Stimulated activated CD4-positive, alpha-beta T cell treated with anti-CD3 and anti-CD28 coated beads, TNF-alpha, amount 100 ng/mL, for 24 hours (primary cell): ENCODE measurements at regions not wholly inside any gene's neighbourhood (a gene's known extent, or its start where the extent isn't known, plus 50 kb on each side); places are given as distances from the start of the nearest gene placed in this dataset.

Experiments used
- DNase-seq, 3 experiments: peaks; one replicate each; pipeline ENCODE4 v3.0.0-alpha.2; 2020; ENCODE audit warnings: low read depth in 3 of 3

DNA sequence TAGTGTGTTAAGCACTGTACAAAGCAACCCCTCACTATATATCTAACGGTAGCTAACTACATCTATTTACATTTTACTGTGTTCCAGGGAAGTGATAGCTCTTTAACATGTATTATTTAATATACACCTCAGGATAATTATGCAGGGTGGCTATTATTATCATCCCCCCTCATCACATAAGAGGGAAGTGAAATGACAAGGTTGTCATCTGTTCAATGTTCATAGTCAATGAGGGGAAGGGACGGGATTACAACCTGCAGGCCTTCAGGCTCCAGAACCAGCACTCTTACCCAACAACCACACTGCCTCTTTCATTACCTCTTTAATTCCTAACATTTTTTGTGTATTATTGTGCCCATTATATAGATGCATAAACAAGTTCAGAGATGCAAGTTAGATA is 238.7 kb upstream of the ANO3 start:
- no peak for DNase-seq

DNA sequence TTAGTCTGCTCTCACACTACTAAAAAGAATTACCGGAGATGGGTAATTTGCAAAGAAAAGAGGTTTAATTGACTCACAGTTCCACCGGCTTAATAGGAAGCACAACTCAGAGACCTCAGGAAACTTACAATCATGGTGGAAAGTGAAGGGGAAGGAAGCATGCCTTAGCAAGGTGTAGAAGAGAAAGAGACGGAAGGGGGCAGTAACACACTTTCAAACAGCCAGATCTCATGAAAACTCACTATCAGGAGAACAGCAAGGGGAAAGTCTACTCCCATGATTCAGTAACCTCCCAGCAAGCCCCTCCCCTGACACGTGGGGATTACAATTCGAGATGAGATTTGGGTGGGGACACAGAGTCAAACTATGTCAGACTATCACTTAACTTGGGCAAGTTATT is 236.6 kb upstream of the ANO3 start:
- no peak for DNase-seq

DNA sequence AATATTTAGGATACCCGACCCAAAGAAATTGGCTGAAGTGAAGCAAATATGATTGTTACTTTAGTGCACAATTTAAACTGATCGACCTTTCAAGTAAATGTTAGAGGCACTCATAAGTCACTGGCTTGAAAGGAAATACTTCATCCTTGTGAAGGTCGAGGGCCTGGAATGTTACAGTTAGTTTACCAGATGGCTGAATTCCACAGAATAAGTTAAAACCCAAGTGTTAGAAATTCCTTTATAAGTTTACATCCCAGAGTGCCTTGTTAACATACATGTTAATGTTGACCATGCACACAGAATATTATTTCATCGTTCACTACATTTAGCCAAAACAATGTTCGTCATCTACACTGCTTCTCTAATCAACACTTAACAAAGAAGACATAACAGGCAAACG is 235.5 kb upstream of the ANO3 start:
- no peak for DNase-seq

DNA sequence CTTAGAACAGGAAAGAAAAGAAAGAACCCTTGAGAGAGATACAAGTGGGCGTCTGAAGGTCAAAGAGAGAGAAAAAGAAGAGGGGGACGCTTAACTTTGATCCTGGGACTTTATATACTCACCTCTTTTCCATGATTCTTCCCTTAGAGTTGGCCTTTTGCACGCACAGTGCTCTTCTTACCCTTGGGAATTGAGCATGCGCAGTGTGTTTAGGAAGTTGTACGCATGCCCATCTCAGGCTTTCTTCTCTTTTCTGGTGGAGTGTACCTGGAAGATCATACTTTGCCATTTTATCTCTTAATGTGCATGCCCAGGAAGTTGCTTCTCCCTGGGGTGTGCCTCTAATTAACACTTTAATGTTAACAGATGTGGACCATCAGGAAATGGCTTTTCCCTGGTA is 229.6 kb upstream of the ANO3 start:
- DNase-seq, result no peak

DNA sequence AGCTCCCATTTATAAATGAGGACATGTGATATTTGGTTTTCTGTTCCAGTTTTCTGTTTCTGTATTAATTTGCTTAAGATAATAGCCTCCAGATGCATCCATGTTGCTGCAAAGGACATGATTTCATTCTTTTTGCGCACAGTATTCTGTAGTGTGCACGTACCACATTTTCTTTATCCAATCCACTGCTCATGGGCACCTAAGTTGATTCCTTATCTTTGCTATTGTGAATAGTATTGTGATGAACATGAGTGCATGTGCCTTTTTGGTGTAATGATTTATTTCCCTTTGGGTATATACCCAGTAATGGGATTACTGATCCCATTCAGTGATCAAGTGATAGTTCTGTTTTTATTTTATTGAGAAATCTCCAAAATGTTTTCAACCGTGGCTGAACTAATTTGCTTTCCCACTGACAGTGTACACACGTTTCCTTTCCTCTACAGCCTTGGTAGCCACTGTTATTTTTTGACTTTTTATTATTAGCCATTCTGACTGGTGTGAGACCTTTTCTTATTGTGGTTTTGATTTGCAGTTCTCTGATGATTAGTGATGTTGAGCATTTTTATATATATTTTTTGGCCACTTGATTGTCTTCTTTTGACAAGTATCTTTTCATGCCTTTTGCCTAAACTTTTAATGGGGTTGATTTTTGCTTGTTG is 226.0 kb upstream of the ANO3 start:
- no peak for DNase-seq

DNA sequence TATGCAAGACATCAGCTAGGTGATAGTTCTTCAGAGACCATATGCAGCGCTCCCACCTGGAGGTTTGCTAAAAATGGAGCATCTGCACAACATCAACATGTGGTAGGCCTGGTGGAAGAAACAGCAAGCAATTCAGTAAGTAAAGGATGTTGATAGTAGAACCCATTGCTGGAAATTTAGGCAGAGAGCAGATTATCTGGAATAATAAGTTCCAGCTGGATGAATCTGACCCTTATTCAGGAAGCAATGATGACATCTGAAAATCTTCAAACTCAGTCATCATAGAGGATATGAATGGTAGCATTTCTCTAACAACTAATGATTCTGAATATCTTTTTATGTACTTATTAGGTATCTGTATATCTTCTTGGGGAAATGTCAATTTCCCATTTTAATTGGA is 225.2 kb upstream of the ANO3 start:
- no peak for DNase-seq

DNA sequence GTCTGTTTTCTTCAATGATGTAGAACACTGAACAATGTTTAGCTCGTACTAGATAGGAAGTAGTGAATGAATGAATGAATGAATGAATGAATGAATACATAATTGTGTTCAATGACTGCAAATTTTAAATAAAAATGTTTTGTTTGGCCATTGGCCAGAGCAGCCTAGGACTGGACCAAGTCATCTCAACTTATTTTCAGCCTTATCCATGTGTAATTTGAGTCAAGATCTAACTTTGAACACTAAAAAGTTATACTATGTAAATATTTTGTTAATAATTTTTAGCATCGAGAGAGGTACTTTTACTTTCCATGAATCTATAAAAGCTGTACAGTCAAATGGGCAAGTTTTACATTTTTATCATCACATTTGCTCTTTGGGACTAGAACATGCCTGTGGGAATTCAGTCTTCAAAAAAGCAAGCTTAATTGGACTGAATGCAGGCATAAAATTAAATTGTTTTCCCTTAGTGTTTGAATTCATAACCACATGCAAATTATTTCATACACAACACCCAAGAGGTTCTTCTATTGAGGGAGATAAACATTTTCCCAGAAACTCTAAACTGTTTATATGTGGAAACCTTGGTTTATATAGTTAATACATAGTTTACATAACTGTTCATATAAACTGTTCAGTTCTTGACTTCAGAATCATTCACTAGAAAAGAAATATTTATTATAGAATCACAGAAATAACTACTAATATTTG is 222.1 kb upstream of the ANO3 start:
- DNase-seq, result no peak

DNA sequence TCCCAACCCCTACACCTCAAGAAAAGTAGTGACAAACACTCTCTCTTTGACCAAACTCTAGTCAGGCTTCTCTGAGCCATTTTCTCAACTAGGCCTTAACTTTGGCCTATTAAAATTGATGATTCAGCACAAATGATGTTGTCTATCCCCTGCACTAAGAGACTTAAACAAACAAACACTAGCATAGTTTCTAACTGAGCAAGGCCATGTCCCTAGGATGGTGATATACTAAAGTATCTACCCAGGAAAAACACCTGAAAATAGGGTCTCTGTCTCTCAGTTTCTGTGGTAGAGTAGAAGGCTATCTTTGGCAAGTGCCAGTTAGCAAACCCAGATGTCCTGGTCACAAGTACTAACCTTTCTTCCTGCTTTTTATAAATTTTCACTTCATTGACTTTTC is 219.7 kb upstream of the ANO3 start:
- no peak for DNase-seq

DNA sequence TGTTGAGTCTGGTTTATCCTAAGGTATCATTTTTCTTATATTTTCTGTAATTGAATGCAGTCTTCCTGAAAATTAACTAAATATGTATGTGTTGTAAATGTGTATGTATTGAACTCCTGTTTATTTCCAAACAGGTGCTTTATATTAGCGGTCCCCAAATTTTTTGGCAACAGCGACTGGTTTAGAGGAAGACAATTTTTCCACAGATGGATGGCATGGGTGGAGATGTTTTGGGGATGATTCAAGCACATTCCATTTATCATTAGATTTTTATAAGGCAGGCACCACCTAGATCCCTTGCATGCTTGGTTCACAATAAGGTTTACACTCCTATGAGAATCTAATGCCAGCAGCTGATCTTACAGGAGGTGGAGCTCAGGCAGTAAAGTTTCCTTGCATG is 210.5 kb upstream of the ANO3 start:
- DNase-seq, result no peak

DNA sequence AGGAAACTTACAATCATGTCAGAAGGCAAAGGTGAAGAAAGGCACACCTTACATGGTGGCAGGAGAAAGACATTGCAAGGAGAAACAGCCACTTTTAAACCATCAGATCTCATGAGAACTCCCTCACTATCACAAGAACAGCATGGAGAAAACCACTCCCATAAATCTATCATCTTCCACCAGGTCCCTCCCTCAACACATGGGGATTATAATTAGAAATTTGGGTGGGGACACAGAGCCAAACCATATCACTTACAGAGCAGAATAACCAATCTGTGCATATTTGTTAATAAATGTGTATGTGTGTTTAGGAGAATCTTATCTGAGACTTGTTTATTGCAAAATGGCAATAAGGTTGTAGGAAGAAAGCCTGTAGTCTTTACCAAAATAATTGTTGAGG is 205.2 kb upstream of the ANO3 start:
- no peak for DNase-seq

DNA sequence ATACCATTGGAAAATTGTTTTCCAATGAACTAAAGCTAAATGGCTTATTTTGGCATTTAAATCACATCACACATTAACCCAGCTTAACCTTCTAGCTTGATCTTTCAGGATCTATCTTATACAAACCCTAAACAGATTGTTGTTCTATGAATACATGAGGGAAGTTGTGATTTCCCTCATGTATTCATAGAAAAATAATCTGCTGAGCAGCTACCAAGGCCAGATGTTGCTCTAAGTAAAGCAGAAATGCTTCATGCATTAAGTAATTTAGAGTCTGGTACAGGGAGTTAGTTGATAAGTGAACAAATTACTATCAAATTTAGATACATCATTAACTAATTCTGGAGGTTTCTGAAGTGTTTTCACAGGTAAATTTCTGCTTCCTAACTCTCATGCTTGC is 204.6 kb upstream of the ANO3 start:
- no peak for DNase-seq

DNA sequence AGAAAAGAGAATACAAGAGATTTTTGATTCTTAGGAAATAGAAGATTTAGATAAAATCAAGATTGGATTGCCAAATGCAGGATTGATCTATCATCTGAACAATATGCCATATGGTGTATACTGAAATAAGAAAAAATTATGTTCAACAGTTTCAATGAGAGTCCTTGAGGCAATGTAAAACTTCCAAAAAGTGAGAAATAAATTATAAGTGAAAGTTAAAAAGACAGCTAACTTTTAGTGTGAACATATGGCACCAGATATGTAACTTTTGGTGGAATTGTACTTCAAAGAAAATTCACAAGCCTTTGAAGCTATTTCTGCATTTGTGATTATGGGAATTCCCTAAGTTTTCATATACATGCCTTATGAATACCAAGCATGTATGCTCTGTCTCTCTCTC is 200.5 kb upstream of the ANO3 start:
- no peak for DNase-seq

DNA sequence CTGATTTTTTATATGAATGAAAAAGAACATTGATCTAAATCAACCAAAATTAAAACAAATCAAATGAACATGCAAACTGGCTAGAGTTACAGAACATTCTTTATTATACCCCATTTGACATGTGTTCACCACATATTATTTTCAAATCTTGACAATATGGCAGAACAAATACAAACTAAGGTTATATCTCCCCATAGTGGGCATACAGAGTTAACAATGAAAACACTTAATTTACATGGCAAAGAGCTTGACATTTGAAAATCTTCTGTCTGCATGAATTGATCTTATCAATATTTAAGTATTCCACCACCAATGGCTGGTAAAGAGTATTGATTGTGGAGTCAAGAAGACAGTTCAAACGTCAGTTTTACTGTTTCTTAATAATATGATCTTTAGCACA is 197.9 kb upstream of the ANO3 start:
- DNase-seq, result no peak

DNA sequence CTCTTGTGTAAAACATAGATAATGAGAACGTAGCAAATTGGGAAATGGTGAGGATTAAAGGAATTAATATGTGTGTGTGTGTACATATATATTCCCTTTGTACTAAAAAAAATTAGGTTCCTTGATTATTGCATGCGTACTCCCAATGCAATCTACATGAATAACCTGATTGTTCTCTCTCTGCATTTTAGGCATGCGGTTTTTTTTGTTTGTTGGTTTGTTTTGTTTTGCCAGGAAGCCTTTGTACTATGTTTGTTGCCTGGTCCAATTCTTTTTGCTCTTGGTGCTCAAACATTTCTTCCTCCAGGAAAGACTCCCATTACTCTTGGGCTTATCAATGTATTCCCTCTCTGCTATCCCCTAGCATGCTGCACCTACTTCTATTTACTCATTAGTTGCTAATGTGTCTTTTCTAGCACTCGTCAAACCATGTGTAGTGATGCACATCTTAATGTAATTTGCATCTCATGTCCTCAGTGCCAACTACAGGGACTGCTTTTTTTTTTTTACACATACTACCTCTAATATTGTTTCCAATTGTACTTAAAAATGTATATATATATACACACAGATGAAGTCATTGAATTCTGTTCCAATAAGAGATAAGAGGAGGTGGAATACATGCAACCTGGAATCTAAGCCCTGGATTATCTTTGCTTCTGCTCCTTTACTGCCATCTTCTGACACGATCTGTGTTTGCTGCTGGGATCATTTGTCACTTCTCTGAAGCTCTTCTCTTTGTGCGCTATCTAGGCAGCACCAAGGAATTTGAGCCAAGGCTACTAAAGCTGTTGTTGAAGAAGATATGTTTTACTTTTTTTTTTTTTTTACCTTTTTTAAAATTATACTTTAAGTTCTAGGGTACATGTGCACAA is 197.2 kb upstream of the ANO3 start:
- no peak for DNase-seq

DNA sequence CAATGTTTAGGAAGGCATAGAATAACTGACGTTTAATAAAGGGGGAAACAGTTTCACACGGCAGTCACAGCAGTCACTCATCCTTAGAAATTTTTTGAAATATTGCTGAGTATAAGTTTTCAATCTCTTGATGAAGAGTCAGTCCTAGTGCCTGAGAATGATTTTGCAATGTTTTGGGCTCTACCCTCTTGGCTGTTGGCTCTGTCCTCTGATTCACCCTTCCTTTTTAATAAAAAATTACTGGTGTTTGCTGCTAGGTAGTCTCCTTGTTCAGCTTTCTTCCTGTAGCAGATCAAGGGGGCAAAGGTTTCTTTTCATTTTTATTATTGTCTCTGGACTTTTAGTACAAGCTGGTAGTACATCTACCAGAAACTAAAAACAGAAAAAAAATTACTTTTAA is 194.3 kb upstream of the ANO3 start:
- no peak for DNase-seq

DNA sequence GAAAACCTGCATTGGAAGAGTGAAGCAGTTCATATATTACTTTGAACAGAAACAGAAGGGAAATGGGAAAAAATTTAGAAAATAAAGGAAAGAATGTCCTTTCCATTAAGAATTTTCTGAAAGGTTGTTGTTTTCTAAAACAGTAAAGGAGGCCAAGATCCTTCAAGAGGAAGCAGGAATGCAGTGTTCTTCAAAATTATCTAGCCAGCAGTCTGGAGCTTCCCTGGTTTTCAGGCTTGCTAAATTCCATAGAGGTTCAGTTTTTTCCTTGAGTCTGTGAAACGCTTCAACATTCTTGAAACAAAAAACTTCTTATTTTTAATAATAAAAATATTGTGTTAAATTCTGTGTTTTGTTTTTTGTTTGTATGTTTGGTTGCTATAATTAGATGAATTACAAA is 189.0 kb upstream of the ANO3 start:
- DNase-seq, result no peak

DNA sequence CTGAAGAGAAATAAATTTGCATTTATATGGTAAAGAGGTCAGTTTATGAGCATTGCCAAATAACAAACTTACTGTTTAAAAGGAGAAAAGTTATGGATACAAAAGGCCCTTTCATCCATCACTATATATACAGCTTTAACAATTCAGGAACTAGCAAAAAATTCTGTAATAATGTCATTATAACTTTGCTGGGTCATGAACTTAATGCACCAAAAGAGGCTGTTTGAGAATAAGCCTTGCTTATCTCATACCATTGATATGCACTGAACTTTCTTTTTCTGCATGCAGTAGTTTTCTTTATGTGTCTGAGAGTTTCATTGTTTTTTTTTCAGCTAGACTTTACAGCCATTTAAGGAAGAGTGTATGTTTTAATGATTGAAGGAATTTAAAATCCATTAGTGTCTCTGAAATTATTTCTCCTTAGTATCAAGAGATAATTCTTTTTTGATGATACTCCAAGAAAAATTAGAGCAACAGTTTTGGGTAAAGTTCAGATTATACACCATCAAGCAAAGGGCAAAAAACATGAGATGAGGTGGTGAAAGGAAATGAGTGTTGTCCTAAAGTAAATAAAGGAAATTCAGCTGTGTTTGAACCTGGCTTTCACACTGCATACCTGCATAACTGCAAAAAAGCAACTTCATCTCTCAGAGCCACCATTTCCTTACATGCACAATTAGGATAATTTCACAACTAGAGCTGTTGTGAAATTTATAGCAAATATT is 188.2 kb upstream of the ANO3 start:
- DNase-seq, result no peak

DNA sequence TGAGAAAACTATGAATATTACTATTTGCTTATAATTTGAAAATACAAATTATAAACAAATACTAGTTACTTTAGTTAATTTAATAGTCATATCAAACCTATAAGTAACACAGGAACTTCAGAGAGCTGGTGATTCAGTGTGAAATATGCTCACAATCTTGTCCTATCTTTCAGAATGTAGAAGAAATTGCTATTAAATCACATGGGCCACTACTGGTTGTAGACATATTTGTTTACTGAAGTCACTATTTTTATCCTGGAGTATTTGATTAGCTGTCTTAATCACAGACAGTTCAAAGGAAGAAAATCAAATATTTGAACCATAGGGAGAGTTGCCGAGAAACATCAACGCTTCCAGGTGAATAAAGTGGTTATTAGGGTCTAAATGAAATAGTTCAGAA is 187.6 kb upstream of the ANO3 start:
- DNase-seq, result no peak

DNA sequence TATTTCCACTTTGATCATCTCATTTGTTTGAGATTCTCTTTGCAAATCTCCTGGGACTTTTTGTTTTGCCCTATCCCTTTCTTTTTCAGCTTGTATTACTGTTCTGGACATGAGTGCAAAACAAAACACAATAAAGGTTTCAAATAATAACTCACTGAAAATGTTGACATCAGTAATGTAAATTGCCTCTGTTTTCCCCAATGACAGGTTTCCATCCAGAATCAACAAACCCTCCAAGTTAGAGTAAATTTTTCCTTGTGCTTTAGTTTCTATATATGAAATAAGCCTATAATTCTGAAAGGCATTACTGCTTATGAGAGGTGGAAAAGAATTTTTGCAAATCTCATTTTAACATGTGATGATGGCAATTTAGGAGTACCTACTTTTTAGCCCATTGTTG is 187.0 kb upstream of the ANO3 start:
- no peak for DNase-seq

DNA sequence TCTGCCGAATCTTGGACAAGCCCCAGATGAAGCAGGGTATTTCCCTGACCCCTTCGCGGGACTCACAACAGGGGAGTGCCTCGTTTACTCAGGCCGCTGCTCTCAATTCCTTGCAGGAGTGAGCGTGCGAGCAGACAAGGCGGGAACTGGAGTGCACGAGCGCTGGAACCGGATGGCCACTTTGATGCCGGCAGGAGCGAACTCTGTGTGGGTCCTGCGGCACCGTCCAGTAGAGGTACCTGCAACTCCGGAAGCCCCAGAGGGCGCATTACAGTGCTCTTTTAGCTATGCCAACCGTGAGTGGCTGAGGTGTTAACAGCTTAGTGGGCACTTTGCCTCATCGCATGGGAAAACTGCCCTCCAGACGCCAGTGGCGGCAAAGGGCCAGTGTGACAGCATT is 182.3 kb upstream of the ANO3 start:
- no peak for DNase-seq

DNA sequence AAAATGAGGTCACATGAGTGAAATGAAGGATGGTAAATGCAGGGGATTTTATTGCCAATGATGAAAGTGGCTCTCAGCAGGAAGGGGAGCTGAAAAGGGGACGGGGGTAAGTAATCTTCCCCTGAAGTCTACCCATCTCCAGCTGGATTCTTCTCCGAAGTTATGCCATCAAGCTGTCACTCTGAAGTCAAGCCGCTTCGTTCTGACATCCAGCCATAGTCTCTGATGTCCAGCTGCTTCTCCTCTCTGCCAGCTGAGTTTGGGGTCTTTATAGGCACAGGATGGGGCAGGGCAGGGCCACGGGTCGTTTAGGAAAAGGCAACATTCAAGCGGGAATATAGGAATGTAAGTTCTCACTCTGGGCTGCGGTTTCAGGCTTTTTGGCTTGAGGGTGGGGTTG is 181.9 kb upstream of the ANO3 start:
- DNase-seq, result no peak

DNA sequence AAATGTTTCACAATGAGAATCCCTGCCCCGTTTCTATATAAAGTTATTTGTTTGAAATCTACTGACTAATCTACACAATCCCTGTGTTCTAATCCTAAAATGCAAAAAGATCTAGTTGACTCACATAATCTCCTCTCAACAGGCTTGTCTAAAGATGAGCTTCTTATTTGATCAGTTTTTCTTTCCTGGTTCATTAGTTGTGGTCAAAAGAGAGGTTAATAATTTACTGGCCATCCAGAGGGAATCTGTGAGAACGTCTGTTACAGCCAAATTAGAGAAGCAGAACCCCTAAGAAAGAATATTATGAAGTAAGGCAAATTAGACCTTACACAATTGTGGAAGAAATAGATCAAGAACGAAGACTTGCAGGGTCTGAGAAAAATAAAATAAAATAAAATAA is 173.7 kb upstream of the ANO3 start:
- no peak for DNase-seq
